AG09309 (cell line): ENCODE measurements at regions not wholly inside any gene's neighbourhood (a gene's known extent, or its start where the extent isn't known, plus 50 kb on each side); places are given as distances from the start of the nearest gene placed in this dataset.

Source experiments
- DNase-seq: peaks from one replicate; pipeline ENCODE4 v3.0.0-alpha.2; 2010; ENCODE audit warnings: low read depth
- H3K4me3 ChIP-seq: 2 replicates; pipeline ENCODE4 v1.5.1; 2011; ENCODE audit warnings: mild to moderate bottlenecking, low read depth, low read length, moderate library complexity; ENCODE audit not compliant: control insufficient read depth
- TF ChIP-seq, protein P1 (sequence below): IDR thresholded peaks from 2 replicates; pipeline ENCODE4 v1.5.1; 2011; ENCODE audit warnings: mild to moderate bottlenecking, low read depth, low read length, inconsistent platforms; ENCODE audit not compliant: insufficient read depth, control insufficient read depth; ENCODE audit errors: missing control alignments

DNA sequence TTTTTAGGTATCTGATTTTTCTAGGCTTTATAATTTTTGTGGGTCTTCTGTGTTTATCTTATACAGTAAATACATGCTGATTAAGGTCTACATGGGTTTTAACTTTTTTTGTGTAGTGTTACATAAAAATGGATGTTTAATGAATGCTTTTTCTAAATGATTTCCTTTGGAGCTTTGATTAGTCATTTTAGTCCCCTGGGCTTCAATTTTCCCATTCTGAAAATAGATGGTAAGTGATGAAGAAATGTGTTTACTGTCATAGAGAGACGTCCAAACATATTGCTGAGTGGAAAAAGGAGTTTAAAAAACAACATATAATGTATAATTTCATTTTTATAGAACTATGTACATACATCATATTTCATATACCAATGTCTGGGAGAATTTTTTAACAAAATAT lies 140.9 kb upstream of the HMCN1 start:
- TF ChIP-seq, protein P1, sequence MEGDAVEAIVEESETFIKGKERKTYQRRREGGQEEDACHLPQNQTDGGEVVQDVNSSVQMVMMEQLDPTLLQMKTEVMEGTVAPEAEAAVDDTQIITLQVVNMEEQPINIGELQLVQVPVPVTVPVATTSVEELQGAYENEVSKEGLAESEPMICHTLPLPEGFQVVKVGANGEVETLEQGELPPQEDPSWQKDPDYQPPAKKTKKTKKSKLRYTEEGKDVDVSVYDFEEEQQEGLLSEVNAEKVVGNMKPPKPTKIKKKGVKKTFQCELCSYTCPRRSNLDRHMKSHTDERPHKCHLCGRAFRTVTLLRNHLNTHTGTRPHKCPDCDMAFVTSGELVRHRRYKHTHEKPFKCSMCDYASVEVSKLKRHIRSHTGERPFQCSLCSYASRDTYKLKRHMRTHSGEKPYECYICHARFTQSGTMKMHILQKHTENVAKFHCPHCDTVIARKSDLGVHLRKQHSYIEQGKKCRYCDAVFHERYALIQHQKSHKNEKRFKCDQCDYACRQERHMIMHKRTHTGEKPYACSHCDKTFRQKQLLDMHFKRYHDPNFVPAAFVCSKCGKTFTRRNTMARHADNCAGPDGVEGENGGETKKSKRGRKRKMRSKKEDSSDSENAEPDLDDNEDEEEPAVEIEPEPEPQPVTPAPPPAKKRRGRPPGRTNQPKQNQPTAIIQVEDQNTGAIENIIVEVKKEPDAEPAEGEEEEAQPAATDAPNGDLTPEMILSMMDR: no peak
- DNase-seq: no peak
- H3K4me3 ChIP-seq: no peak overlapping the region

DNA sequence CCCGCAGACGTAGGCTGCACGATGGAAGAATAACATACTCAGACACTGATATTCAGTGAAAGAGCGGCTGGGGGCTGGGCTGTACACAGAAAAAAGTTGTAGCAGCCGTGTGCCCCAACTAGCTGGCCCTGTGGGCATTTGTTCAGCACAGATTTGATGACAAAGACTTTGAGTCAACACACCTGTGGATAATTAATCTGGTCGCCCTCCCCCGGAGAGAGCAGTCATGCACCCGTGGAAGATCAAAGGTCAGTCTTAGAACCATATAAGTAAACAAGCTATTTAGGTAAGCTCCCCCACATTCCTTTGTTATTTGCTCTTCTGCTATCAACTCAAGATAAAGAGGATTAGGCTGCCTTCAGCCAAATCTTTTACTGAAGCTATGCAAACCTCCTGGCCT lies 148.4 kb upstream of the HMCN1 start:
- DNase-seq: no peak
- TF ChIP-seq, protein P1: no peak
- H3K4me3 ChIP-seq: no peak overlapping the region

DNA sequence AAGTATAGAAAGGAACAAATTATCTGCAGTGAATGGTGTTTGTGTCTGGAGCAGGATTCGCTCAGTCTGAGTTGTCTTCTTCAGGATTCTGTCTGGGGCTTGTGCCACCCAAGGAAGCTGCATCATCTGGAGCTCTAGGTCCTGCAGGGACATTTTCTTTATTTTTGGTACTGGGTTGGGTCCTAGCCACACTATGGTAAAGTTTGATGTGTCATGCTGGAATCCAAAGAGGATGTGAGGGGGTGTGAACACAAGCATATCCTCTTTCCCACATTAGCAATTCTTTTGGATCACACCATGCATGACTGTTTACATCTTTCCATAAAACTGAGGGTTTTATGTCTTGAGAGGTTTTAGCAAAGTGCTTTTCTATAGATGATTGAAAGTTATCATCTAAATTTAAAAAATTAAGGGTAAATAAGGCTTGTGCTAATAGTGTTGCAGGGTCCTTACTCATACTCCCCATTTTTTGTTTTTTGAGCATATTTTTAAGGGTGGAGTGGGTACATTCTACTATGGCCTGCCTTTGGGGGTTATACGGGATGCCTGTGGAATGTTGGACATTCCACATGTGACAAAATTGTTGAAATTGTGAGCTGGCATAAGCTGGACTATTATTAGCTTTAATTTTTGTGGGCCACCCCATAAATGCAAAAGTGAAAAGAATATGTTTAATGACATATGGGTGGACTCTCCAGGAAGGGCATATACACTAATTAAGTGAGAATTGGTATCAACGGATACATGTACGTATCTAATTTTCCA lies 152.0 kb upstream of the HMCN1 start:
- H3K4me3 ChIP-seq: no peak overlapping the region
- peak; percentile 20 for DNase-seq
- TF ChIP-seq, protein P1: no peak

DNA sequence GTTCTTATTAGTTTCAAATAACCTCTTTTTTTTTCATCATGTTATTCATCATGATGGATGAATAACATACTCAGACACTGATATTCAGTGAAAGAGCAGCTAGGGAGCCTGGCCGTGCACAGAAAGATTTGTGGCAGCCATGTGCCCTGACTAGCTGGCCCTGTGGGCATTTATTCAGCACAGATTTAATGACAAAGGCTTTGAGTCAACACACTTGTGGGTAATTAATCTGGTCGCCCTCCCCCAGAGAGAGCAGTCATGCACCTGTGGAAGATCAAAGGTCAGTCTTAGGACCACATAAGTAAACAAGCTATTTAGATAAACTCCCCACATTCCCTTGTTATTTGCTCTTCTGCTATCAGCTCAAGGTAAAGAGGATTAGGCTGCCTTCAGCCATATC lies 153.2 kb upstream of the HMCN1 start:
- no peak for DNase-seq
- TF ChIP-seq, protein P1: no peak
- H3K4me3 ChIP-seq: no peak overlapping the region

DNA sequence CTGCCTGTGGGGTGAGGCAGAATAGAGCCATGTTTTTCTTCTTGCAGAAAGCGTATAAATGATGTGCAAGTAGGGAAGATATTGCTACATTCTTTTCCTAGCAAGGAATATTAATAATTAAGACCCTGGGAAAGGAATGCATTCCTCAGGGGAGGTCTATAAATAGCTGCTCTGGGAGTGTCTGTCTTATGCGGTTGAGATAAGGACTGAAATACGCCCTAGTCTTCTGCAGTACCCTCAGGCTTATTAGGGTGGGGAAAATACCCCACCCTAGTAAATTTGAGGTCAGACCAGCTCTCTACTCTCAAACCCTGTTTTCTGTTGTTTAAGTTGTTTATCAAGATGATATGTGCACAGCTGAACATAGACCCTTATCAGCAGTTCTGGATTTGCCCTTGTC lies 155.9 kb upstream of the HMCN1 start:
- TF ChIP-seq, protein P1: no peak

DNA sequence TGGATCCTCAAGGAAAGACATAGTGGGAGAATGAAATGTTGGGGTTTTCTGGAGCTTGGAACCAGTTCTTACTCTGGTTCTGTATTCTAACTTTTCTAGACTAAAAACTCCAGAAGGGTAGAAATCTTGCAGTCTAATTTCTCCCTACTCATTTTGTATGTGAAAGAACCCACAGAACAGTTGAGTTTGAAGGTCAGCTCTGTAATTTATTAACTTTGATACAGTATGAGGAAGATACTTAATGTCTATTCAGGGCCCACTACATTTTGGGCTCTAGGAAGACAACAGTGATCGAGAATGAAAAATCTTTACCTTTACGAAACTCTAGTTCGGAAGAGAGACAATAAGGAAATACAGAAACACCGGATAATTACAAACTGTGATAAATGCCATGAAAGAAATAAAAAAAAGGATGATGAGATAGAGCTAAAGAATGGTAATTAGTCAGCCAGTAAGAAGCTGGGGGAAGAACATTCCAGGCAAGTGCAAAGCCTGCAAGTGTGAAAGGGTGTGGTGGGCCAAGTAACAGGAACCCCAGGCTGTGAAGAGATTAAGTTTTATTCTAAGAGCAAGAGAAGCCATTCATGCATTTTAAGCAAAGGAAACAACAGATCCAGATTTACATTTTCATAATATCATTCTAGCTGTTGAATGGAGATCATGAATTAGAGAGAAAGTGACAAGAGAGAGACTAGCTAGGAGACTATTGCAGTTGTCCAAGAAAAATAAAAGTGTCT lies 159.9 kb upstream of the HMCN1 start:
- TF ChIP-seq, protein P1: no peak
- no peak for DNase-seq
- no peak overlapping the region for H3K4me3 ChIP-seq

More for the DNA sequence above, 155.9 kb upstream of the HMCN1 start:
- no peak overlapping the region for H3K4me3 ChIP-seq
- DNase-seq: no peak

DNA sequence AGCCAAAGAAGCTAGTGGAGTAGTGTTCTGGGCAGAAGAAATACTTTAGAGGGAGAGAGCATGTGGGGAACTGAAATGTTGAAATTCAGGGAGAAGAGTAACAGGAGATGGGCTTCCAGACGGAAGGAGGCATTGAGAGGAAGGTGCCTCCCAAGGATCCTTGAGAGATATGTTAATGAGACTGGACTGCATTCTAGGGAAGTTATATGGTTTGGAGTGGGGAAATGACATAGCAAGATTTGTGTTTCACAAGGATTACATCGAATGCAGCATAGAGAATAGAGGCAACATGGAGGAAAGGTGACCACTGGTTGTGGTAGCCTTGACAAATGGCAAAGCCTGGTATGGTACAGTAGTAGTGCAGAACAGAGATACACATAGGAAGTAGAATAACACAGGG lies 160.5 kb upstream of the HMCN1 start:
- TF ChIP-seq, protein P1: no peak
- DNase-seq: no peak

More for the DNA sequence above, 160.5 kb upstream of the HMCN1 start:
- H3K4me3 ChIP-seq: no peak overlapping the region
